Endothelial cell (in vitro differentiated cells): ENCODE measurements at regions not wholly inside any gene's neighbourhood (a gene's known extent, or its start where the extent isn't known, plus 50 kb on each side); places are given as distances from the start of the nearest gene placed in this dataset.

ENCODE experiments used
- DNase-seq: peaks from one replicate; pipeline ENCODE4 v3.0.0; 2021; ENCODE audit warnings: low spot score
- H3K27ac Mint-ChIP-seq: one replicate; pipeline ENCODE4 v1.8.0; 2021; ENCODE audit warnings: mixed read lengths, inconsistent platforms; ENCODE audit not compliant: unreplicated experiment
- H3K27me3 Mint-ChIP-seq: one replicate; pipeline ENCODE4 v1.8.0; 2021; ENCODE audit warnings: mild to moderate bottlenecking, moderate library complexity, mixed read lengths, inconsistent platforms; ENCODE audit not compliant: unreplicated experiment
- H3K36me3 Mint-ChIP-seq: one replicate; pipeline ENCODE4 v1.8.0; 2021; ENCODE audit warnings: mild to moderate bottlenecking, low read depth, mixed read lengths, inconsistent platforms; ENCODE audit not compliant: unreplicated experiment
- H3K4me1 Mint-ChIP-seq: one replicate; pipeline ENCODE4 v1.8.0; 2021; ENCODE audit warnings: mild to moderate bottlenecking, mixed read lengths, inconsistent platforms; ENCODE audit not compliant: unreplicated experiment
- H3K4me3 Mint-ChIP-seq: one replicate; pipeline ENCODE4 v1.8.0; 2021; ENCODE audit warnings: mild to moderate bottlenecking, mixed read lengths, inconsistent platforms; ENCODE audit not compliant: unreplicated experiment
- H3K9me3 Mint-ChIP-seq: one replicate; pipeline ENCODE4 v1.8.0; 2021; ENCODE audit warnings: mixed read lengths, inconsistent platforms; ENCODE audit not compliant: unreplicated experiment
- TF ChIP-seq, protein P1 (sequence below): fragments of 200-600 bp; sonication (generic); IDR thresholded peaks from one replicate; pipeline ENCODE4 v1.5.0; 2021; ENCODE audit warnings: antibody characterized with exemption; ENCODE audit not compliant: unreplicated experiment

- no peaks in the 10 kb centered on the region for H3K9me3 Mint-ChIP-seq
- peaks cover 3% of the 10 kb centered on the region for H3K27me3 Mint-ChIP-seq
- DNase-seq: no peak
- H3K4me3 Mint-ChIP-seq: no peak overlapping the region
- H3K27ac Mint-ChIP-seq: no peak overlapping the region
- peaks cover 2% of the 10 kb centered on the region for H3K36me3 Mint-ChIP-seq
- TF ChIP-seq, protein P1, sequence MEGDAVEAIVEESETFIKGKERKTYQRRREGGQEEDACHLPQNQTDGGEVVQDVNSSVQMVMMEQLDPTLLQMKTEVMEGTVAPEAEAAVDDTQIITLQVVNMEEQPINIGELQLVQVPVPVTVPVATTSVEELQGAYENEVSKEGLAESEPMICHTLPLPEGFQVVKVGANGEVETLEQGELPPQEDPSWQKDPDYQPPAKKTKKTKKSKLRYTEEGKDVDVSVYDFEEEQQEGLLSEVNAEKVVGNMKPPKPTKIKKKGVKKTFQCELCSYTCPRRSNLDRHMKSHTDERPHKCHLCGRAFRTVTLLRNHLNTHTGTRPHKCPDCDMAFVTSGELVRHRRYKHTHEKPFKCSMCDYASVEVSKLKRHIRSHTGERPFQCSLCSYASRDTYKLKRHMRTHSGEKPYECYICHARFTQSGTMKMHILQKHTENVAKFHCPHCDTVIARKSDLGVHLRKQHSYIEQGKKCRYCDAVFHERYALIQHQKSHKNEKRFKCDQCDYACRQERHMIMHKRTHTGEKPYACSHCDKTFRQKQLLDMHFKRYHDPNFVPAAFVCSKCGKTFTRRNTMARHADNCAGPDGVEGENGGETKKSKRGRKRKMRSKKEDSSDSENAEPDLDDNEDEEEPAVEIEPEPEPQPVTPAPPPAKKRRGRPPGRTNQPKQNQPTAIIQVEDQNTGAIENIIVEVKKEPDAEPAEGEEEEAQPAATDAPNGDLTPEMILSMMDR: no peak
- peaks cover 8% of the 10 kb centered on the region for H3K4me1 Mint-ChIP-seq
Measured at GRCh38 chr6:8278562-8278961, 156.8 kb downstream of the SLC35B3 start.

- TF ChIP-seq, protein P1: no peak
- Mint-ChIP-seq H3K9me3 (no peaks in the 10 kb centered on the region), H3K4me1 (peaks cover 8% of the 10 kb centered on the region), H3K36me3 (no peaks in the 10 kb centered on the region), H3K27me3 (peaks cover 3% of the 10 kb centered on the region), H3K27ac (no peak overlapping the region), H3K4me3 (no peak overlapping the region)
- peak; percentile 5 for DNase-seq
Measured at GRCh38 chr6:8277769-8278168, 157.6 kb downstream of the SLC35B3 start.

DNA sequence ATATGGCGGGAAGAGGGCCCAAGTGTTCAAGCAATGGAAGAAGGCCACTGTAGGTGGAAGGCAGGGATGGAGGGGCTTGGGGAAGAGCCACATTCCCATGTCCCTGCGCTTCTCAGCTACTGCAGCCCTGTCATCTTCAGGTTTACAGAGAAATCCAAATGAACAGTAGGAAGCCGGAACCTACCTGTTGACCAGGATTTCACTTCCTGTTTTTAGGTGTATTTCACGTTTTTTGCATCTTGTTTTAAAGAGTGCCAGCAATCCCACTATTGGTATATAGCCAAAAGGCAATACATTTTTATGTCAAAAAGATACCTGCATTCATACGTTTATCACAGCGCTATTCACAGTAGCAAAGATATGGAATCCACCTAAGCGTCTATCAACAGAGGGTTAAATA lies 159.2 kb downstream of the SLC35B3 start:
- peaks cover 3% of the 10 kb centered on the region for H3K27me3 Mint-ChIP-seq
- no peak overlapping the region for H3K4me3 Mint-ChIP-seq
- TF ChIP-seq, protein P1: no peak
- peaks cover 8% of the 10 kb centered on the region for H3K4me1 Mint-ChIP-seq
- no peaks in the 10 kb centered on the region for H3K9me3 Mint-ChIP-seq
- H3K36me3 Mint-ChIP-seq: no peaks in the 10 kb centered on the region
- DNase-seq: no peak
- no peak overlapping the region for H3K27ac Mint-ChIP-seq

- Mint-ChIP-seq H3K36me3 (no peaks in the 10 kb centered on the region), H3K4me3 (no peak overlapping the region), H3K27me3 (peaks cover 3% of the 10 kb centered on the region), H3K9me3 (no peaks in the 10 kb centered on the region), H3K4me1 (peaks cover 8% of the 10 kb centered on the region), H3K27ac (no peak overlapping the region)
- no peak for DNase-seq
- TF ChIP-seq, protein P1: no peak
Measured at GRCh38 chr6:8275667-8276066, 159.7 kb downstream of the SLC35B3 start.

- Mint-ChIP-seq H3K27ac (no peak overlapping the region), H3K4me3 (no peak overlapping the region)
- no peak for DNase-seq
Measured at GRCh38 chr6:8274226-8274625, 161.1 kb downstream of the SLC35B3 start.

More at GRCh38 chr6:8274226-8274625, 161.1 kb downstream of the SLC35B3 start:
- H3K9me3 Mint-ChIP-seq: no peaks in the 10 kb centered on the region
- H3K27me3 Mint-ChIP-seq: peaks cover 3% of the 10 kb centered on the region
- H3K4me1 Mint-ChIP-seq: peaks cover 8% of the 10 kb centered on the region
- no peaks in the 10 kb centered on the region for H3K36me3 Mint-ChIP-seq
- TF ChIP-seq, protein P1: no peak
